ENCODE measurements at regions not wholly inside any gene's neighbourhood (a gene's known extent, or its start where the extent isn't known, plus 50 kb on each side); places are given as distances from the start of the nearest gene placed in this dataset.

- TF ChIP-seq CTCF (optimal IDR thresholded peaks at IDR 0.05 in 1 of 3, IDR thresholded peaks at IDR 0.05 in 1 of 3, conservative IDR thresholded peaks at IDR 0.05 in 1 of 3; ENCODE audit: extremely low read depth in 1 of 3, insufficient read depth in 2 of 3, low read length in 3 of 3) (peak in 1 of 3 experiments; percentile 11), EZH2 (IDR thresholded peaks at IDR 0.05; ENCODE audit: low read length) (no peak)
Observed at GRCh38 chr1:59146651-59147358, 150.1 kb upstream of the FGGY start.
